ENCODE measurements at regions not wholly inside any gene's neighbourhood (a gene's known extent, or its start where the extent isn't known, plus 50 kb on each side); places are given as distances from the start of the nearest gene placed in this dataset.

DNA sequence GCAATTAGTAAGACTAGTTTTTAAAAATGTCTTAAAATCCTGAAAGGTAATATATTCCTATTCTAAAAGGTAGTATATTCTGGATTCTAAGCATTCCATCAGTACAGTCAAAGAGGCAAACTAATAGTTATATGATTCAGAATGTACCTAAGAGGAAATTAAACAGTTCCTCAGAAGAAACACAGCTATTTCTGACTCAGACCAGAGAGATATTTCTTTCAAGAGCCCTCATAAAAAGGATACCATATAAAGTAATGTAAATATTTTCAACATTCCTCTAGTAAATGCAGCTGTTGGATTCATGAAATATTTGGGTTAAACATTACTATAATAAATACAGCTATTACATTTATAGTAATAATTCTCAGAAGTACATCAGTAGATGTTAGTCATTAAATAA is 358.3 kb downstream of the MAGEB5 start:
- no peak for TF ChIP-seq BMI1 (IDR thresholded peaks at IDR 0.05; ENCODE audit: borderline replicate concordance)
- TF ChIP-seq, protein P1, sequence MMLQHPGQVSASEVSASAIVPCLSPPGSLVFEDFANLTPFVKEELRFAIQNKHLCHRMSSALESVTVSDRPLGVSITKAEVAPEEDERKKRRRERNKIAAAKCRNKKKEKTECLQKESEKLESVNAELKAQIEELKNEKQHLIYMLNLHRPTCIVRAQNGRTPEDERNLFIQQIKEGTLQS (IDR thresholded peaks at IDR 0.05; ENCODE audit: borderline replicate concordance, extremely low read depth, low read depth, low read length) = no peak
- TF ChIP-seq, protein P2, sequence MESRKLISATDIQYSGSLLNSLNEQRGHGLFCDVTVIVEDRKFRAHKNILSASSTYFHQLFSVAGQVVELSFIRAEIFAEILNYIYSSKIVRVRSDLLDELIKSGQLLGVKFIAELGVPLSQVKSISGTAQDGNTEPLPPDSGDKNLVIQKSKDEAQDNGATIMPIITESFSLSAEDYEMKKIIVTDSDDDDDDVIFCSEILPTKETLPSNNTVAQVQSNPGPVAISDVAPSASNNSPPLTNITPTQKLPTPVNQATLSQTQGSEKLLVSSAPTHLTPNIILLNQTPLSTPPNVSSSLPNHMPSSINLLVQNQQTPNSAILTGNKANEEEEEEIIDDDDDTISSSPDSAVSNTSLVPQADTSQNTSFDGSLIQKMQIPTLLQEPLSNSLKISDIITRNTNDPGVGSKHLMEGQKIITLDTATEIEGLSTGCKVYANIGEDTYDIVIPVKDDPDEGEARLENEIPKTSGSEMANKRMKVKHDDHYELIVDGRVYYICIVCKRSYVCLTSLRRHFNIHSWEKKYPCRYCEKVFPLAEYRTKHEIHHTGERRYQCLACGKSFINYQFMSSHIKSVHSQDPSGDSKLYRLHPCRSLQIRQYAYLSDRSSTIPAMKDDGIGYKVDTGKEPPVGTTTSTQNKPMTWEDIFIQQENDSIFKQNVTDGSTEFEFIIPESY (IDR thresholded peaks at IDR 0.05) = no peak
- no peak for TF ChIP-seq SRF (IDR thresholded peaks at IDR 0.05; ENCODE audit: low read depth in 2 of 2, low read length in 2 of 2)
- TF ChIP-seq, protein P3, sequence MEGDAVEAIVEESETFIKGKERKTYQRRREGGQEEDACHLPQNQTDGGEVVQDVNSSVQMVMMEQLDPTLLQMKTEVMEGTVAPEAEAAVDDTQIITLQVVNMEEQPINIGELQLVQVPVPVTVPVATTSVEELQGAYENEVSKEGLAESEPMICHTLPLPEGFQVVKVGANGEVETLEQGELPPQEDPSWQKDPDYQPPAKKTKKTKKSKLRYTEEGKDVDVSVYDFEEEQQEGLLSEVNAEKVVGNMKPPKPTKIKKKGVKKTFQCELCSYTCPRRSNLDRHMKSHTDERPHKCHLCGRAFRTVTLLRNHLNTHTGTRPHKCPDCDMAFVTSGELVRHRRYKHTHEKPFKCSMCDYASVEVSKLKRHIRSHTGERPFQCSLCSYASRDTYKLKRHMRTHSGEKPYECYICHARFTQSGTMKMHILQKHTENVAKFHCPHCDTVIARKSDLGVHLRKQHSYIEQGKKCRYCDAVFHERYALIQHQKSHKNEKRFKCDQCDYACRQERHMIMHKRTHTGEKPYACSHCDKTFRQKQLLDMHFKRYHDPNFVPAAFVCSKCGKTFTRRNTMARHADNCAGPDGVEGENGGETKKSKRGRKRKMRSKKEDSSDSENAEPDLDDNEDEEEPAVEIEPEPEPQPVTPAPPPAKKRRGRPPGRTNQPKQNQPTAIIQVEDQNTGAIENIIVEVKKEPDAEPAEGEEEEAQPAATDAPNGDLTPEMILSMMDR (IDR thresholded peaks at IDR 0.05 in 2 of 3, conservative IDR thresholded peaks at IDR 0.05 in 1 of 3; ENCODE audit: control insufficient read depth in 2 of 3, extremely low read depth in 1 of 3, insufficient read depth in 1 of 3, low read depth in 3 of 3, low read length in 3 of 3) = no peak

All from GM12878 (cell line).